ENCODE measurements at regions not wholly inside any gene's neighbourhood (a gene's known extent, or its start where the extent isn't known, plus 50 kb on each side); places are given as distances from the start of the nearest gene placed in this dataset.

- TF ChIP-seq CTCF (IDR thresholded peaks at IDR 0.05) (no peak), POLR2A (IDR thresholded peaks at IDR 0.05) (no peak), EP300 (IDR thresholded peaks at IDR 0.05) (no peak)
Measured at GRCh38 chr3:30974071-30974470, 79.6 kb upstream of the GADL1 start.
